IPS DF 4.7 (cell line): ENCODE measurements at regions not wholly inside any gene's neighbourhood (a gene's known extent, or its start where the extent isn't known, plus 50 kb on each side); places are given as distances from the start of the nearest gene placed in this dataset.

ENCODE experiments used
- DNase-seq: peaks from one replicate; pipeline ENCODE4 v3.0.0-alpha.2; 2013; ENCODE audit warnings: low spot score; ENCODE audit errors: extremely low read depth

DNA sequence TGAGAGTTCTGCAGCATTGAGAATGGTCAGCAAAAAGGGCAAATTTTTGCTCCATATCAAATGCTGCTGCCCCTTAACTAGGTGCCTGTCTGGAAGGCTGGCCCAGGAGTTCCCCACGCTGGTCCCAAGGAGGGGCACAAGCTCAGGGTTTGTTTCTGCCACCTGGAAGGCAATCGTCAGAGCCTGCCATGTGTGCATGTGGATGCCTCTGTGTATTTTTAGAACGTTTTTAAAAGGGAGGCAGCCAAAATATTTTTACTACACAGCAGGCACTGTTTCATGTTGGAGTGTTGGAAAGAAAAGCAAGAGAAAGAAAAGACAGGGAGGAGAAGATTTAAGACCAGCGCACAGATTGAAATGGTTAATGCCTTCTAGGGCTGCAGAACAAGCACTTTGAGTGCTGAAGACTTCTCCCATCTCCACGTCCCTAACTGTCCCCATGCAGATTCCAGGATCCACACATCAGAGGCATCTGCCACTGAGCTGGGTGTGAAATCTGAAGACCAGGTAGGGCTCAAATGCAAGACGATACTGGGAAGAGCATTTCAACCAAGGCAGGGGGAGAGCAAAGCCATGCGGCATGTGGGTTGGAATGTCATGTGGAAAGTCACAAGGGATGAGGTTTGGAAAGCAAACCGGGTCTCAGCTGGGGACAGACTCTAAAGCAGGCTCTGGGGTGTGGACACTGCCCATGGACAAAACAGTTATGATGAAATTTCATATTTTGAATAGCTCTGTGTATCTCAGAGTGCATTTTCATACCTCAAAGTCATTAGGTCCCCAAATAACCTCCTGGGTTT, 557.2 kb downstream of the BCL11B start:
- no peak for DNase-seq

GRCh38 chr14:98716133-98716532, 555.9 kb downstream of the BCL11B start:
- DNase-seq, result no peak

DNA sequence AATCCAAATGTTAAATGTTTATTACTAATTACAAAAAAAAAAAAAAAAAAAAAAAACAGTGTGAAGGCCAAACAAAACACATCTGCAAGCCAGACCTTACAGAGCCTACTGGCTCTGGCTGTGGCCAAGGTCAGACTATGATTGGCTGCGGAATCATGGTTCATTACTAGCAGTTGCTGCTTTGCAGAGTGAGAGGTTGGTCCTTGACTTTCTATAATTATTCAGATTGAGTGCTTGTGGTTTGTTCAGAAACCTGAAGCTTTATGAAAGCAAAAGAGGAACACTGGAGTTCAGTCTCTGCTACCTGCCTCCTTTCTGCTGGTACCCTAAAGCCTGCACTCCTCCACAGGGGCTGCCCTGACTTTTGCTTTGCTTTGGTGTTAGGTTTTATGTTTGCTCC, 550.9 kb downstream of the BCL11B start:
- DNase-seq, result no peak

DNA sequence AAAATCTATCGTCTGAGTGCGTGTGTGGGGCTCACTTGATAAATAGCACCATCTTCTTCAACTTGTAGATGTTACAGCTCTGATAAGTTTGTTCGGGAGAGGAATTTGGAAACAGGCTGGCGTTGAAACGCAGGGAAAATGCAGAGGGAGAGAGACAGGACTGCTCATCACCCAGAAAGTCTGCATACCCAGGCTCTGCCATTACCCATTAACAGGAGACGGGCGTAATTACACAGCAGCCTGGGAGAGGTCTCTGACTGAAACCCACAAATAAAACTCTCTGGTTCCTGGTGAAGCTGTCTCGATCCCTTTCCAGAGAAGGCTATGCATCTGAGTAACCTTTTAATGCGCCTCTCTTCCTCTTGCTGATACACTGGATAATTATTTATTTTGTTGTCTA, 547.3 kb downstream of the BCL11B start:
- no peak for DNase-seq

- DNase-seq, result no peak
Observed at GRCh38 chr14:98725191-98725590, 546.8 kb downstream of the BCL11B start.

DNA sequence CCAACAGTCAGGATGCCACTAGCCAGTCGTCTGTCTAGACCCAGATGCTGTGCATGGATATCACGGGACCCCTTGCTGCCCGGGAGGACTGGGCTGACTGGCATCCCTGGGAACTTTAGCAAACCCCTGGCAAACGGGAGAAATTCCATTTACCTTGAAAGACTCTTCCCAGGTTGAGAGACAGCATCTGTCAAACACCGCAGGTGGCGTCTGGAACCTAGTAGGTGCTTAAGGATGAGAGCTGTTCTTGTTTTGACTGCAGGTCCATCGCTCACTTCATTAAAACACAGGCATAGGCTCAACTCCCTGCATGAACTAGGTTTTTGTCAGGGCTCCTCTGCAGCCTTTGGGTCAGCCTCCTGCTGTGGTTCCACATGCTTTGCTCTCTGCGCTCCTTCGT, 546.3 kb downstream of the BCL11B start:
- no peak for DNase-seq

GRCh38 chr14:98726585-98727405, 545.2 kb downstream of the BCL11B start:
- no peak for DNase-seq

DNA sequence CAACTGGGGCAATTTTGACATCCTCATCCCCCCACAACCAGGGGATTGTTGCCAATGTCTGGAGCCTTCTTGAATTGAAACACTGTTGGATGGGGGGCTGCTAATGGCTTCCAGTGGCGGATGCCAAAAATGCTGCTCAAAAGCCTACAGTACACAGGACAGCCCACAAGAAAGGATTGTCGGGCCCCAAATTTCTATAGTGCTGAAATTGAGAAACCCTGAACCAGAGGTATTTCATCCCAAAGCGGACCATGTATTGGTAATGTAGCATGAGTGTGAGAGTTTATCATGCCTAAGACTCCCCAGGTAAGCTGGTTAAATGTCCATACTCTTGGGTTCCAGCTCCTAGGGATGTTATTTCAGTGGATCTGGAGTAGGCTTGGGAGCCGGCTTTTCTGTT, 544.0 kb downstream of the BCL11B start:
- DNase-seq, result no peak

- no peak for DNase-seq
Observed at GRCh38 chr14:98728836-98729235, 543.2 kb downstream of the BCL11B start.

DNA sequence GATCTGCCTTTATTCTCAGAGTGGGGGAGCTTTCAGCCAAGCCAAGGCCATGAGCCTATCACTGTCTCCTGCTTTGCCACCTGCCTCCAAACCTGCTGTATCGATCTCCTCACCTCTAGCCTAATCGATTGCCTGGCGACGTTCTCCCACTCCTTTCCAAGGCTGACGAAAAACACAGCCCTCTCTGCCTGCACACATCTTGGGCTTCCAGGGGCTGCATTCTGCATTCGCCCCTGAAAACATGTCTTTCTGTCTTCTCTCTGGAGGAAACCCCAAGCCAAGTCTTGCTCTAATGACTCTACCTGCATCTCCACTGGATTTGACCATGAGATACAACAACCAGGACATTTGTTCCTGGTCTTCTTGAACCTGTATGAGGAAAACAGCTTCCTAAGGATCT, 540.7 kb downstream of the BCL11B start:
- DNase-seq, result no peak

GRCh38 chr14:98731701-98732100, 540.3 kb downstream of the BCL11B start:
- no peak for DNase-seq

DNA sequence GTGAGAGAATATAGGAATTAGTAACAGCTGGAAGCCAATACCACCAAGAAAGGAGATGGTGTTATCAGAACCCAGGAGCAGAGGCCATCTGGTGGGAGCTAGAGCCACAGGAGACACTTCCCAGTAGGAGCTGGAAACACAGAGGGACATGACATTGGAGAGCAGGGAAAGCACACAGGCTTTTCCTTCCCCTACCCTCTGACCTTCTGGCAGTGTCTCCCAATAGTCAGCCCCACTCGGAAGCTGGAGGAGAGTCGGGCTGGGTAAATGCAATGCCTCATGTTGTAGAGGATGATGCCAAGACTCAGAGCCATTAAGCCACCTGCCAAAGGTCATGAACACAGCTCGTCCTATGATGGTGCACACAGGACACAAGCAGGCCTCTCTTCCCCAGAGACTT, 538.5 kb downstream of the BCL11B start:
- DNase-seq, result no peak

- no peak for DNase-seq
Observed at GRCh38 chr14:98736701-98737338, 535.2 kb downstream of the BCL11B start.

DNA sequence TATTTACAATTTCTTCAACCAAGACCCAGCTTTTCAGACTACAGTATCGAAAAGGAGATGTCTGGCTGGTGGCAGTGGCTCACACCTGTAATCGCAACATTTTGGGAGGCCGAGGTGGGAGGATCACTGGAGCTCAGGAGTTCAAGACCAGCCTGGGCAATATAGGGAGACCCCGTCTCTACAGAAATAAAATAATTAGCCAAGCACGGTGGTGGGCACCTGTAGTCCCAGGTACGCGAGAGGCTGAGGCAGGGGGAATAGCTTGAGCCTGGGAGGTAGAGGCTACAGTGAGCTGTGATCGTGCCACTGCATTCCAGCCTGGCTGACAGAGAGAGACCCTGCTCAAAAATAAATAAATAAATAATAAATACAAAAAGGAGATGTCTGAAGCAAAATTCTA, 530.5 kb downstream of the BCL11B start:
- DNase-seq, result no peak

- no peak for DNase-seq
Observed at GRCh38 chr14:98742001-98742400, 530.0 kb downstream of the BCL11B start.

DNA sequence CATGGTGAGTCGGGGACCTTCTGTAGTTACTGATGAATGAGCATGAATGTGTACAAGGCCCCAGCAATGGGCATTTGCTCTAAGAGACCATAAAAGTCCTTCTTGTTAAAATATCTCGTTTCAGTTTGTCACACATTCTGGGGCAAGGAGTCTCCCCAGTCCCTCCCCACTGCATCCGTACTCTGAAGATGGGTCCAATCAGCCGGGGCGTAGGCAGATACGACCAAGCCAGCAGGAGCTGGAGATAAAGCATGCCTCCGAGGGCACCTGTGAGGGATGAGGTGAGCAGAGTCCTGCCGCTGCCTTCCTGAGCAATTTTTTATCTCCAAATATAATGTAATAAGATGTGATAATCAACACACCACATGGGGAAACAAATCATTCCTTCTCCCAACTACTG, 528.5 kb downstream of the BCL11B start:
- no peak for DNase-seq

DNA sequence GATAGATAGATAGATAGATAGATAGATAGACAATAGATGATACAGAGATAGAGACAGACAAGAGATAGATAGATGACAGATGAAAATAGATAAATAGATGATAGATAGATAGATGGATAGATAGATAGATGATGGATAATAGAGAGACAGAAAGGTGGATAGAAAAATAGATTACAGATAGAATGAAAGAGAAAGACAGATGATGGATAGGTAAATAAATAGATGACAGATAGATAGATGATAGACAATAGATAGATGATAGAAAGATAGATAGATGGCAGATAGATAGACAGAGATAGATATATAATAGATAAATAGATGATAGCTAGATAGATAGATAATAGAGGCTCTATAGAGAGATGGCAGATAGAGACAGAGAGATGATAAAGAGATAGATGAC, 523.0 kb downstream of the BCL11B start:
- no peak for DNase-seq

DNA sequence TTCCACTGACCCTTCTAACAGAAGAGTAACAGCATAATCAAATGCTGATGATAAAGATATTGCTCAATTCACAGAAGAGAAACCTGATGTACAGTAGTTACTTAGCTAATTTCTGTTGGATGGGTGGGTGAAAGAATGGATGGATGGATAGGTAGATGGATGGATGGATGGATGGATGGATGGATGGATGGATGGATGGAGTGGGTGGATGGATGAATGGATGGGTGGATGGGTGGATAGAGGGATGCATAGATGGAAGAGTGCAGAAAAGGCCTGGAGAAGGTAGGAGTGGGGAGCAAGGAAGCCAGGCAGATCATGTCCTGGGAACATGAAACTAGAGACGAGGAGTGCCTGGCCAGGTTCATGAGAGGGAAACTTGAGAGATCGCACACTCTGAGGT, 520.9 kb downstream of the BCL11B start:
- no peak for DNase-seq

- no peak for DNase-seq
Observed at GRCh38 chr14:98752660-98753059, 519.3 kb downstream of the BCL11B start.

- no peak for DNase-seq
Observed at GRCh38 chr14:98754343-98755020, 517.5 kb downstream of the BCL11B start.

GRCh38 chr14:98756749-98757148, 515.2 kb downstream of the BCL11B start:
- no peak for DNase-seq

- no peak for DNase-seq
Observed at GRCh38 chr14:98758440-98758839, 513.6 kb downstream of the BCL11B start.
